GM06990 (cell line): ENCODE measurements at regions not wholly inside any gene's neighbourhood (a gene's known extent, or its start where the extent isn't known, plus 50 kb on each side); places are given as distances from the start of the nearest gene placed in this dataset.

Experiments
- DNase-seq: peaks from one replicate; pipeline ENCODE4 v3.0.0-alpha.2; 2011; ENCODE audit not compliant: insufficient read length; ENCODE audit errors: extremely low read depth
- H3K27me3 ChIP-seq: replicated peaks from 2 replicates; pipeline ENCODE4 v1.6.0; 2011; ENCODE audit warnings: low read length; ENCODE audit not compliant: control insufficient read depth, insufficient read depth
- H3K36me3 ChIP-seq: 2 replicates; pipeline ENCODE4 v1.5.1; 2011; ENCODE audit warnings: low read length; ENCODE audit not compliant: control insufficient read depth, insufficient read depth
- H3K4me3 ChIP-seq: replicated peaks from 2 replicates; pipeline ENCODE4 v1.5.1; 2011; ENCODE audit warnings: low read depth, mild to moderate bottlenecking, control low read depth, low read length
- CTCF ChIP-seq: IDR thresholded peaks from 2 replicates; pipeline ENCODE4 v1.5.1; 2011; ENCODE audit warnings: low read length, control low read depth, mild to moderate bottlenecking, inconsistent platforms; ENCODE audit not compliant: insufficient read depth, poor library complexity, severe bottlenecking

GRCh38 chr15:85935182-85935581 lies 140.5 kb upstream of the KLHL25 start:
- no peak for TF ChIP-seq CTCF
- Histone ChIP-seq H3K36me3 (no peaks in the 10 kb centered on the region), H3K27me3 (no peaks in the 10 kb centered on the region), H3K4me3 (no peak overlapping the region)
- no peak for DNase-seq

GRCh38 chr15:85937661-85938060 lies 142.0 kb upstream of the AGBL1 start:
- Histone ChIP-seq H3K4me3 (no peak overlapping the region), H3K27me3 (no peaks in the 10 kb centered on the region), H3K36me3 (no peaks in the 10 kb centered on the region)
- DNase-seq, result no peak
- TF ChIP-seq CTCF, result no peak

GRCh38 chr15:85941186-85941855 lies 138.3 kb upstream of the AGBL1 start:
- H3K4me3 ChIP-seq, result no peak overlapping the region
- no peaks in the 10 kb centered on the region for H3K36me3 ChIP-seq
- TF ChIP-seq CTCF, result no peak
- H3K27me3 ChIP-seq, result no peaks in the 10 kb centered on the region
- no peak for DNase-seq

GRCh38 chr15:85942632-85943031 lies 137.0 kb upstream of the AGBL1 start:
- TF ChIP-seq CTCF, result no peak
- no peak for DNase-seq
- Histone ChIP-seq H3K36me3 (no peaks in the 10 kb centered on the region), H3K4me3 (no peak overlapping the region), H3K27me3 (no peaks in the 10 kb centered on the region)

- DNase-seq, result no peak
- no peak for TF ChIP-seq CTCF
- H3K27me3 ChIP-seq, result no peaks in the 10 kb centered on the region
- H3K4me3 ChIP-seq, result no peak overlapping the region
- H3K36me3 ChIP-seq, result no peaks in the 10 kb centered on the region
Measured at GRCh38 chr15:85943151-85943550, 136.5 kb upstream of the AGBL1 start.

- no peaks in the 10 kb centered on the region for H3K36me3 ChIP-seq
- no peak for DNase-seq
- H3K27me3 ChIP-seq, result no peaks in the 10 kb centered on the region
- TF ChIP-seq CTCF, result no peak
- no peak overlapping the region for H3K4me3 ChIP-seq
Measured at GRCh38 chr15:85943791-85944190, 135.9 kb upstream of the AGBL1 start.
